CD4-positive, alpha-beta T cell (primary cell): ENCODE measurements at regions not wholly inside any gene's neighbourhood (a gene's known extent, or its start where the extent isn't known, plus 50 kb on each side); places are given as distances from the start of the nearest gene placed in this dataset.

Experiments
- ATAC-seq: fragments of 200-7000 bp; cut with Tn5 transposase; one replicate; pipeline ENCODE4 v1.10.0; 2022; ENCODE audit warnings: mild to moderate bottlenecking; ENCODE audit not compliant: poor library complexity
- CTCF ChIA-PET: fragments of 350-600 bp; sonication (Branson Sonifier 250); formaldehyde crosslinking; loops from one replicate; lab custom pipeline; 2021; ENCODE audit warnings: antibody characterized with exemption, inconsistent platforms; lab: Charles Lee
- POLR2A ChIA-PET: fragments of 350-600 bp; sonication (Branson Sonifier 250); formaldehyde crosslinking; loops from one replicate; lab custom pipeline; 2021; ENCODE audit warnings: antibody characterized with exemption, inconsistent platforms; lab: Charles Lee
- DNase-seq, 14 experiments: peaks; one replicate each; pipeline ENCODE4 v3.0.0-alpha.2; 2013 to 2020; ENCODE audit warnings: mixed read lengths in 2 of 14
- H3K27ac ChIP-seq, 2 donors: one replicate each; pipeline versions ENCODE4 v1.5.1 to v1.7.0; 2013; ENCODE audit warnings: low read length in 2 of 2, low read depth in 1 of 2, mild to moderate bottlenecking in 1 of 2
- H3K27me3 ChIP-seq, 2 experiments: 1 replicate in 1 of 2; 2 replicates in 1 of 2; pipeline versions ENCODE4 v1.6.1 to v1.7.0; 2013; ENCODE audit warnings: low read length in 2 of 2, control low read depth in 1 of 2, mild to moderate bottlenecking in 1 of 2, moderate library complexity in 1 of 2; ENCODE audit not compliant: insufficient read depth in 2 of 2, control insufficient read depth in 1 of 2
- H3K36me3 ChIP-seq: one replicate; pipeline ENCODE4 v1.6.1; 2013; ENCODE audit warnings: low read length, control low read depth; ENCODE audit not compliant: insufficient read depth
- H3K4me1 ChIP-seq: one replicate; pipeline ENCODE4 v1.6.1; 2013; ENCODE audit warnings: low read length, control low read depth; ENCODE audit not compliant: insufficient read depth
- H3K4me3 ChIP-seq: one replicate; pipeline ENCODE4 v1.5.1; 2013; ENCODE audit warnings: mild to moderate bottlenecking, low read length, moderate library complexity
- H3K9me3 ChIP-seq, 2 experiments: 1 replicate in 1 of 2; 2 replicates in 1 of 2; pipeline versions ENCODE4 v1.6.1 to v1.7.0; 2013; ENCODE audit warnings: low read length in 2 of 2, mild to moderate bottlenecking in 2 of 2, control low read depth in 1 of 2, moderate library complexity in 1 of 2; ENCODE audit not compliant: control insufficient read depth in 1 of 2, insufficient read depth in 1 of 2
- H3K27ac Mint-ChIP-seq: one replicate; pipeline ENCODE4 v1.8.0; 2020; ENCODE audit warnings: mixed read lengths
- H3K27me3 Mint-ChIP-seq: one replicate; pipeline ENCODE4 v1.8.0; 2021; ENCODE audit warnings: mixed read lengths
- H3K36me3 Mint-ChIP-seq: one replicate; pipeline ENCODE4 v1.8.0; 2021; ENCODE audit warnings: low read depth, mixed read lengths
- H3K4me1 Mint-ChIP-seq: one replicate; pipeline ENCODE4 v1.8.0; 2021; ENCODE audit warnings: low read depth, mixed read lengths
- H3K4me3 Mint-ChIP-seq: one replicate; pipeline ENCODE4 v1.8.0; 2020; ENCODE audit warnings: mild to moderate bottlenecking, mixed read lengths
- H3K9me3 Mint-ChIP-seq: one replicate; pipeline ENCODE4 v1.8.0; 2020; ENCODE audit warnings: mixed read lengths
- intact Hi-C, 2 experiments: fragments of 100-400 bp; cut with DNase I in 1 of 2; cut with micrococcal nuclease in 1 of 2; formaldehyde crosslinking; loops; one replicate each; pipeline versions ENCODE4 v1.15.1 to v1.9.0; 2023 to 2025; cut with DNase I, micrococcal nuclease
- TF ChIP-seq, protein P1 (sequence below): fragments of 200-600 bp; IDR thresholded peaks from one replicate; pipeline ENCODE4 v1.8.0; 2022; ENCODE audit warnings: antibody characterized with exemption, mild to moderate bottlenecking

DNA sequence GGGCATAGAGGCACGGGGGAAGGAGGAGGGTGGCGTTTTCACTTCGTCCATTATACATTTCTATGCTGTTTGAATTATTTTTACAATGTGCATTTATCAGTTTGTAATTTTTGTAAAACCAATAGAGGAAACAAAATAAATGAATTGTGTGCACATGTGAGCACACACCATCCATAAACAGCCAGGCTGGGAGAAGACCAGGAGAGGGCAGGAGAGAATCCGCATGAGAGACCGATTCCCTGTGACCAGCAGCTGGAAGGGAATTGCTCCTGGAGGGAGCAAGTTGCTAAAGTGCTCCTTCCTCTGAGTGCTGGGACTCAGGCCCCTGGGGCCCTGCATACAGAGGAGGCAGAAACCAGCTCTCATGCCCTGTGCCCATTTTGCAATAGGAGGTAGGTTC, 126.0 kb downstream of the ABCC12 start:
- Mint-ChIP-seq H3K36me3 (no peaks in the 10 kb centered on the region), H3K27ac (no peak overlapping the region), H3K4me3 (no peak overlapping the region), H3K4me1 (no peaks in the 10 kb centered on the region), H3K9me3 (peaks cover under 1% of the 10 kb centered on the region), H3K27me3 (no peaks in the 10 kb centered on the region)
- no peak for ATAC-seq
- Histone ChIP-seq H3K27me3 (no peaks in the 10 kb centered on the region), H3K4me3 (no peak overlapping the region), H3K27ac (no peak overlapping the region), H3K4me1 (no peaks in the 10 kb centered on the region), H3K36me3 (no peaks in the 10 kb centered on the region), H3K9me3 (peaks cover 3 to 8% of the 10 kb centered on the region in 2 experiments)
- intact Hi-C loops = no loop called here
- TF ChIP-seq, protein P1, sequence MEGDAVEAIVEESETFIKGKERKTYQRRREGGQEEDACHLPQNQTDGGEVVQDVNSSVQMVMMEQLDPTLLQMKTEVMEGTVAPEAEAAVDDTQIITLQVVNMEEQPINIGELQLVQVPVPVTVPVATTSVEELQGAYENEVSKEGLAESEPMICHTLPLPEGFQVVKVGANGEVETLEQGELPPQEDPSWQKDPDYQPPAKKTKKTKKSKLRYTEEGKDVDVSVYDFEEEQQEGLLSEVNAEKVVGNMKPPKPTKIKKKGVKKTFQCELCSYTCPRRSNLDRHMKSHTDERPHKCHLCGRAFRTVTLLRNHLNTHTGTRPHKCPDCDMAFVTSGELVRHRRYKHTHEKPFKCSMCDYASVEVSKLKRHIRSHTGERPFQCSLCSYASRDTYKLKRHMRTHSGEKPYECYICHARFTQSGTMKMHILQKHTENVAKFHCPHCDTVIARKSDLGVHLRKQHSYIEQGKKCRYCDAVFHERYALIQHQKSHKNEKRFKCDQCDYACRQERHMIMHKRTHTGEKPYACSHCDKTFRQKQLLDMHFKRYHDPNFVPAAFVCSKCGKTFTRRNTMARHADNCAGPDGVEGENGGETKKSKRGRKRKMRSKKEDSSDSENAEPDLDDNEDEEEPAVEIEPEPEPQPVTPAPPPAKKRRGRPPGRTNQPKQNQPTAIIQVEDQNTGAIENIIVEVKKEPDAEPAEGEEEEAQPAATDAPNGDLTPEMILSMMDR = no peak
- ChIA-PET POLR2A (no interaction called here), CTCF (no interaction called here)
- DNase-seq = no peak

DNA sequence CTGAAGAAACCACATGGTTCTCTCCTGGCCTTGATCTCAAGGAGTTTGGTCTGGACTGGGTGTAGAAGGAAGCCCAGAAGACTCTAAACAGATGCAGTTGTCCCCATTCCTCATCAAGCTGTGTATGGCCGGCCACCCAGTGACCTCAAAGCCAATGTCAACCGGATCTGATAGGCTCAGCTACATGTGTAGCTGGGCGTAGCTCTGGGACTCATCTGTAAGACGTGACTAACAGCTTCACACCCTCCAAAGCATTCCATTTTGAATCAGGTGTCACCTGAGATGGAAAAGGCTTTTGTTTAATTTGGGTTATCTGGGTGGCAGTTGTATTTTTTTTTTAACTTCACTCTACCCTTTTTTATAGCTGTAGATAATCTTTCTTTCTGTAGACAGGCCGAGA, 130.4 kb downstream of the ABCC12 start:
- Histone ChIP-seq H3K4me1 (no peaks in the 10 kb centered on the region), H3K9me3 (no peaks in the 10 kb centered on the region), H3K4me3 (no peak overlapping the region), H3K27ac (no peak overlapping the region), H3K36me3 (no peaks in the 10 kb centered on the region), H3K27me3 (no peaks in the 10 kb centered on the region)
- POLR2A ChIA-PET = no interaction called here
- intact Hi-C loops = no loop called here
- TF ChIP-seq, protein P1 = no peak
- no peaks in the 10 kb centered on the region for H3K4me1 Mint-ChIP-seq
- no peaks in the 10 kb centered on the region for H3K36me3 Mint-ChIP-seq
- no peak for ATAC-seq
- H3K27me3 Mint-ChIP-seq = peaks cover 4% of the 10 kb centered on the region
- H3K9me3 Mint-ChIP-seq = no peaks in the 10 kb centered on the region
- H3K27ac Mint-ChIP-seq = no peak overlapping the region
- H3K4me3 Mint-ChIP-seq = no peak overlapping the region
- DNase-seq = no peak
- CTCF ChIA-PET = no interaction called here

DNA sequence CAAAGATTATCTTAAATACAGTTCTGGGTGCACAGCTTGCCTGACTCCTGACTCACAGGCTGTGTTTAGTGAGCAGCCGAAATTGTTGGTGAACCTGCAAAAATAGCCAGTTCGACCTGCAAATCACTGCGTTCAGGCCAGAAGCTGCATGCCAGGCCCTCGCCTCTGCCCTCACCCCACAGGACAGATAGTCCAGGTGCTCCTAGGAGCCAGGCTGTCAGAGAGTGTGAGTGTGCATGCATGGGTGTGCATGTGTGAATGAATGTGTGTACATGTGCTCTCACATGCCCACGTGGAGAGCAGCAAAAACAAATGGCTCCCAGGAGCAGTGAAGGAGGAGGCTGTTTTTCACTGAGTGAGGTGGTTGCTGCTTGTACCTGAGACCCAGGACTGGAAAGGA, 131.8 kb downstream of the ABCC12 start:
- H3K4me3 ChIP-seq = no peak overlapping the region
- H3K4me1 ChIP-seq = no peaks in the 10 kb centered on the region
- H3K27ac ChIP-seq = no peak overlapping the region
- H3K9me3 Mint-ChIP-seq = no peaks in the 10 kb centered on the region
- no peaks in the 10 kb centered on the region for H3K36me3 Mint-ChIP-seq
- no peak overlapping the region for H3K27ac Mint-ChIP-seq
- H3K9me3 ChIP-seq = no peaks in the 10 kb centered on the region
- no peaks in the 10 kb centered on the region for H3K4me1 Mint-ChIP-seq
- H3K36me3 ChIP-seq = no peaks in the 10 kb centered on the region
- CTCF ChIA-PET = no interaction called here
- TF ChIP-seq, protein P1 = no peak
- peaks cover 4% of the 10 kb centered on the region for H3K27me3 Mint-ChIP-seq
- intact Hi-C loops = no loop called here
- H3K4me3 Mint-ChIP-seq = no peak overlapping the region
- ATAC-seq (no peak), DNase-seq (no peak)
- POLR2A ChIA-PET = no interaction called here
- no peaks in the 10 kb centered on the region for H3K27me3 ChIP-seq
